Thyroid gland (tissue), 4 donors: ENCODE measurements at regions not wholly inside any gene's neighbourhood (a gene's known extent, or its start where the extent isn't known, plus 50 kb on each side); places are given as distances from the start of the nearest gene placed in this dataset.
A peak's percentile ranks its signal among the peaks of the same experiment; 100 is the strongest.

Experiments
- DNase-seq, 2 donors: peaks; one replicate each; pipeline ENCODE4 v3.0.0-alpha.2; 2019
- H3K27ac ChIP-seq, 3 donors: fragments of 200-600 bp; sonication (generic); 1 replicate in 2 of 3; 2 replicates in 1 of 3; pipeline ENCODE4 v1.5.1; 2016 to 2019; ENCODE audit warnings: mild to moderate bottlenecking in 1 of 3, moderate library complexity in 1 of 3
- H3K27me3 ChIP-seq: fragments of 200-600 bp; sonication (generic); one replicate; pipeline ENCODE4 v1.5.1; 2019
- H3K36me3 ChIP-seq, 2 donors: fragments of 200-600 bp; sonication (generic); one replicate each; pipeline ENCODE4 v1.5.1; 2016 to 2019
- H3K4me1 ChIP-seq, 2 donors: fragments of 200-600 bp; sonication (generic); one replicate each; pipeline ENCODE4 v1.5.1; 2017 to 2019
- H3K4me3 ChIP-seq, 3 donors: fragments of 200-600 bp; sonication (generic); replicated peaks in 1 of 3; 1 replicate in 2 of 3; 2 replicates in 1 of 3; pipeline ENCODE4 v1.5.1; 2016; ENCODE audit warnings: mild to moderate bottlenecking in 1 of 3
- H3K9me3 ChIP-seq: fragments of 200-600 bp; sonication (generic); one replicate; pipeline ENCODE4 v1.5.1; 2017
- POLR2A ChIP-seq, 2 donors: fragments of 450-650 bp; IDR thresholded peaks; one replicate each; pipeline ENCODE4 v1.6.1; 2017; ENCODE audit warnings: antibody characterized with exemption in 2 of 2, mild to moderate bottlenecking in 2 of 2, moderate library complexity in 1 of 2
- WGBS, 2 donors: methylation state at CpG; one replicate each; pipeline ENCODE4 v1.1.5; 2017; 5-methylcytosine and 5-hydroxymethylcytosine counted together
- intact Hi-C: fragments of 100-400 bp; cut with DNase I; formaldehyde crosslinking; loops from one replicate; pipeline ENCODE4 v1.15.1; 2023
- TF ChIP-seq, protein P1 (sequence below), 6 experiments: fragments of 200-600 bp in 3 of 6; fragments of 450-650 bp in 3 of 6; sonication (generic) in 3 of 6; IDR thresholded peaks; one replicate each; pipeline ENCODE4 v1.5.1; 2016 to 2019; ENCODE audit warnings: antibody characterized with exemption in 6 of 6, mild to moderate bottlenecking in 2 of 6, inconsistent platforms in 1 of 6, moderate library complexity in 1 of 6

DNA sequence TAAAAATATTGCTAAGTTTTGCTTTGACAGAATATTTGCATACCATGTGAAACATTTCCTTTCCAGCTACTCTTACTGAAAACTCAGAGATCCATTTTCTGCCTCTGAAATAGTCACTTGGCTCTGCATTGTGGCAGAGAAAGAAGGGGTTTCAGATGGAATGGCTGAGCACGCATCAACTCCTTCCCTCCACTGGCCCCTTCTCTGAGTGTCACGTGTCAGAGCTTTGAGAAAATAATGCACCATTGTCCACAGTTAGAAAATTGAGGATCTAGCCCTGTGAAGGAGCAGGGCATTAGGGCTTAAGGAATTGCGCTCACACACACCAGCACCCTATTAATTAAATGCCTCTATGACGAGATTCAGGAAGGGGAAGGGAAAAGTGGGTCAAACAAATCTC is 78.8 kb upstream of the FAT4 start:
- 63 to 69% methylated on average over 4 of the region's 4 CpGs for WGBS, 2 donors
- no peaks in the 10 kb centered on the region for H3K36me3 ChIP-seq
- H3K4me1 ChIP-seq = no peaks in the 10 kb centered on the region
- TF ChIP-seq POLR2A (IDR thresholded peaks at IDR 0.05) = no peak
- TF ChIP-seq, protein P1, sequence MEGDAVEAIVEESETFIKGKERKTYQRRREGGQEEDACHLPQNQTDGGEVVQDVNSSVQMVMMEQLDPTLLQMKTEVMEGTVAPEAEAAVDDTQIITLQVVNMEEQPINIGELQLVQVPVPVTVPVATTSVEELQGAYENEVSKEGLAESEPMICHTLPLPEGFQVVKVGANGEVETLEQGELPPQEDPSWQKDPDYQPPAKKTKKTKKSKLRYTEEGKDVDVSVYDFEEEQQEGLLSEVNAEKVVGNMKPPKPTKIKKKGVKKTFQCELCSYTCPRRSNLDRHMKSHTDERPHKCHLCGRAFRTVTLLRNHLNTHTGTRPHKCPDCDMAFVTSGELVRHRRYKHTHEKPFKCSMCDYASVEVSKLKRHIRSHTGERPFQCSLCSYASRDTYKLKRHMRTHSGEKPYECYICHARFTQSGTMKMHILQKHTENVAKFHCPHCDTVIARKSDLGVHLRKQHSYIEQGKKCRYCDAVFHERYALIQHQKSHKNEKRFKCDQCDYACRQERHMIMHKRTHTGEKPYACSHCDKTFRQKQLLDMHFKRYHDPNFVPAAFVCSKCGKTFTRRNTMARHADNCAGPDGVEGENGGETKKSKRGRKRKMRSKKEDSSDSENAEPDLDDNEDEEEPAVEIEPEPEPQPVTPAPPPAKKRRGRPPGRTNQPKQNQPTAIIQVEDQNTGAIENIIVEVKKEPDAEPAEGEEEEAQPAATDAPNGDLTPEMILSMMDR (IDR thresholded peaks at IDR 0.05) = no peak
- H3K27me3 ChIP-seq = no peaks in the 10 kb centered on the region
- DNase-seq = no peak
- H3K9me3 ChIP-seq = no peaks in the 10 kb centered on the region
- H3K27ac ChIP-seq = no peak overlapping the region
- intact Hi-C loops = no loop called here
- H3K4me3 ChIP-seq = no peak overlapping the region

DNA sequence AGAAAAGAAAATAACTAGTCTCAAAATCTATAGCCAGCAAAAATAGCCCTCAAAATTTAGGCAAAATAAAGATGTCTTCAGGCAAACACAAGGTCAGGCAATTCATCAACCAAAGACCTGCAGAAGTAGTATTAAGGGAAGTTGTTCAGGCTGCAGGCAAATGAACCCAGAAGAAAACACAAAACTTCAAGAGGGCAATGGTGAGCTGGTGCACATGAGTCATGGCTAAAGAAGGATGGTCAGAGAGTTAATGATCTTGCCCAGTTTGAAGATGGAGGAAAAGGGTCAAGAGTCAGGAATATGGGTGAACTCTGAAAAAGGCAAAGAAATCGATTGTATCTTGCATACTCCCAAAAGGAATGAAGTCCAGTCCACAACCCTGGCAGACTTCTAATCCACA is 83.1 kb upstream of the FAT4 start:
- 84 to 96% methylated on average over 1 of the region's 1 CpG for WGBS, 2 donors
- TF ChIP-seq, protein P1 (IDR thresholded peaks at IDR 0.05) = no peak
- no peak for TF ChIP-seq POLR2A (IDR thresholded peaks at IDR 0.05)

DNA sequence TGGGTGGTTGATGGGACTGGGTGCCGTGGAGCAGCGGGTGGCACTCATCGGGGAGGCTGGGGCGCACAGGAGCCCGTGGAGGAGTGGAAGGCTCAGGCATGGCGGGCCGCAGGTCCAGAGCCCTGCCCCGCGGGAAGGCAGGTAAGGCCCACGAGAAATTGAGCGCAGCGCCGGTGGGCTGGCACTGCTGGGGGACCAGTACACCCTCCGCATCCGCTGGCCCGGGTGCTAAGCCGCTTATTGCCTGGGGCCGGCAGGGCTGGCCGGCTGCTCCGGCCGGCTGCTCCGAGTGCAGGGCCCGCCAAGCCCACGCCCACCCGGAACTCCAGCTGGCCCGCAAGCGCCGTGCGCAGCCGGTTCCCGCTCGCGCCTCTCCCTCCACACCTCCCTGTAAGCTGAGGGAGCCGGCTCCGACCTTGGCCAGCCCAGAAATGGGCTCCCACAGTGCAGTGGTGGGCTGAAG is 85.1 kb upstream of the FAT4 start:
- TF ChIP-seq, protein P1 (IDR thresholded peaks at IDR 0.05) = no peak
- no peak for TF ChIP-seq POLR2A (IDR thresholded peaks at IDR 0.05)
- Histone ChIP-seq H3K9me3 (no peaks in the 10 kb centered on the region), H3K27ac (no peak overlapping the region), H3K4me3 (no peak overlapping the region), H3K27me3 (no peaks in the 10 kb centered on the region), H3K36me3 (no peaks in the 10 kb centered on the region), H3K4me1 (no peaks in the 10 kb centered on the region)
- intact Hi-C loops = no loop called here
- no peak for DNase-seq
- 96% methylated on average over 19 of the region's 35 CpGs; no CpG with 5 or more reads in 1 of the 2 donors for WGBS, 2 donors

More for the DNA sequence above, 83.1 kb upstream of the FAT4 start:
- no peak overlapping the region for H3K4me3 ChIP-seq
- no peaks in the 10 kb centered on the region for H3K36me3 ChIP-seq
- no peak for DNase-seq
- intact Hi-C loops = no loop called here
- H3K27ac ChIP-seq = no peak overlapping the region
- H3K27me3 ChIP-seq = no peaks in the 10 kb centered on the region
- no peaks in the 10 kb centered on the region for H3K9me3 ChIP-seq
- H3K4me1 ChIP-seq = no peaks in the 10 kb centered on the region

DNA sequence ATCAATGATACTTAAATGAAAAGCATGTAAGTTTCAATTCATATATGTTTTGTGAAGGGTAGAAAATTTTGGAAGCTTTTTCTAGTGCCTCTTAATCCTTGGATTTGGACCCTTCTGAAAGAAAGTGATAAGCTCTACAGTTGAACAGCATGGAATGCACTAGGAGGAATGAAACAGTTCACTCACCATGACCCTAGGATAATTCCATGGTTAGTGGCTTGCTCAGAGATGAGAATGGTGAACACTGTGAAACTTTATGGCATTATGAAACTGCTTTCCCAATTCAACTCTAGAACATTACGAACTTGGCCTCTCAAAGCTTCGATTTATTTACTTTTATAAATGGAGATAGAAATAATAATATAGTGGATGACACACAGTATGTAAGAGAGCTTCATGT is 88.9 kb upstream of the FAT4 start:
- no peak for TF ChIP-seq POLR2A (IDR thresholded peaks at IDR 0.05)
- TF ChIP-seq, protein P1 (IDR thresholded peaks at IDR 0.05) = no peak
- whole genome bisulfite sequencing, 2 donors = 93 to 94% methylated on average over 2 of the region's 2 CpGs
- no peaks in the 10 kb centered on the region for H3K36me3 ChIP-seq
- H3K27me3 ChIP-seq = no peaks in the 10 kb centered on the region
- no peak overlapping the region for H3K4me3 ChIP-seq
- no peaks in the 10 kb centered on the region for H3K4me1 ChIP-seq
- H3K9me3 ChIP-seq = no peaks in the 10 kb centered on the region
- H3K27ac ChIP-seq = no peak overlapping the region
- intact Hi-C loops = no loop called here
- DNase-seq = no peak

DNA sequence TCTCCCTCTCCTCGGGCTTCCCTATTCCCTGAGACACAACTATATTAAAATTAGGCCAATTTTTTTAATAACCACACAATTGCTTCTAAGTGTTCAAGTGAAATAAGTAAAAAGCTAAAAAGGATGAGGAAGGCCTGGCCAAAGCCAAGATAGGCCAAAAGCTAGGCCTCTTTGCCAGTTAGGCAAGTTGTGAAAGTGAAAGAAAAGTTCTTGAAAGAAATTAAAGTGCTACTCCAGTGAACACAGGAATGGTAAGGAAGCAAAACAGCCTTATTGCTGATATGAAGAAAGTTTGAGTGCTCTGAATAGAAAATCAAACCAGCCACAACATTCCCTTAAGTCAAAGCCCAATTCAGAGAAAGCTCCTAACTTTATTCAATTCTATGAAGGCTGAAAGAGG is 114.2 kb upstream of the FAT4 start:
- 85 to 90% methylated on average over 1 of the region's 1 CpG for WGBS, 2 donors
- no peaks in the 10 kb centered on the region for H3K36me3 ChIP-seq
- H3K27me3 ChIP-seq = no peaks in the 10 kb centered on the region
- TF ChIP-seq POLR2A (IDR thresholded peaks at IDR 0.05) = no peak
- TF ChIP-seq, protein P1 (IDR thresholded peaks at IDR 0.05) = no peak
- DNase-seq = no peak
- no peak overlapping the region for H3K4me3 ChIP-seq
- intact Hi-C loops = no loop called here
- H3K27ac ChIP-seq = peak overlapping the region in 1 of 3 donors; percentile 24
- peaks cover 0 to 4% of the 10 kb centered on the region in 2 donors for H3K4me1 ChIP-seq
- H3K9me3 ChIP-seq = no peaks in the 10 kb centered on the region
